ENCODE measurements at regions not wholly inside any gene's neighbourhood (a gene's known extent, or its start where the extent isn't known, plus 50 kb on each side); places are given as distances from the start of the nearest gene placed in this dataset.
"Not testable (repeated sequence)": the region's sequence is repeated elsewhere in the genome, so short reads cannot be mapped to it uniquely, and the experiment has no call there.

DNA sequence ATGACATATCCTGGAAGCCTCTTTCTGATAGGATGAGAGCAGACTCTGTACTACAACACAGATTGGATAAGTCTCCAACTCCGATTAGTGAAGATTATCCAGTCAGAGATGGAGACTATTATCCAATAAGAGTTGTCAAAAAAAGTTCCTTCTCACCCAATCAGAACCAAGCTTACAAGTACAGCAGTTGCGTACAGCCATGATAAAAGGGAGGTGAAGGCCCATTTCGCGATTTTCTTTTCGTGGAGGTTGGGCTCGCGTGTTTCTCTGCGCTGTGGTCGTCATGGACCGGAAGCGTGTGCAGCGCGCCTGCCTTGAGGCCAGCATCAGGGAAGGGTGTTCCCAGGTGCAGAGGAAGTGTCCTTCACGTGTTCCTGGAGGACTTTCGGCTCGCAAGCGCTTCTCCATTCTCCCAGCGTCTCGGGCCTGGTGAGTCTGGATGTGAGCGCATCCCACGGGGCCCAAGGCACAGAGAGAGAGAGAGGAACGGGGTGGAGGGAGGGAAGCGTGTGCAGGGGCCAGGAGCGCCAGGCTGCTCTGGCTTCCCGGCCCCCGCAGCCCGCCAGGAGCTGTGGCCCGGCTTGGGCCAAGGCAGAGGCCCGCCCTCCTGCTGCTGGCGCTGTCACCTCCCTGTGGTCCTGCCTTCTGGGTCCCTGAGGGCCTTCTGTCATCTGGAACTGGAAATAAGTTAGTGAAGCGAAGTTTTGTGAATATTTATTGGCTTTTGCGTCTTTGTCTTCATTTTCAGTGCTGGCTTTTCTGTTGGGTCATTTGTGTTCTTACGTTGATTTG lies 53.9 kb downstream of the CDRT15L2 start:
- ATAC-seq = not testable (repeated sequence)

GRCh38 chr17:20640147-20640546 lies 60.6 kb downstream of the CDRT15L2 start:
- not testable (repeated sequence) for ATAC-seq

GRCh38 chr17:20646661-20647272 lies 67.2 kb downstream of the CDRT15L2 start:
- ATAC-seq = peak in 1 of 2 donors; percentile 33

DNA sequence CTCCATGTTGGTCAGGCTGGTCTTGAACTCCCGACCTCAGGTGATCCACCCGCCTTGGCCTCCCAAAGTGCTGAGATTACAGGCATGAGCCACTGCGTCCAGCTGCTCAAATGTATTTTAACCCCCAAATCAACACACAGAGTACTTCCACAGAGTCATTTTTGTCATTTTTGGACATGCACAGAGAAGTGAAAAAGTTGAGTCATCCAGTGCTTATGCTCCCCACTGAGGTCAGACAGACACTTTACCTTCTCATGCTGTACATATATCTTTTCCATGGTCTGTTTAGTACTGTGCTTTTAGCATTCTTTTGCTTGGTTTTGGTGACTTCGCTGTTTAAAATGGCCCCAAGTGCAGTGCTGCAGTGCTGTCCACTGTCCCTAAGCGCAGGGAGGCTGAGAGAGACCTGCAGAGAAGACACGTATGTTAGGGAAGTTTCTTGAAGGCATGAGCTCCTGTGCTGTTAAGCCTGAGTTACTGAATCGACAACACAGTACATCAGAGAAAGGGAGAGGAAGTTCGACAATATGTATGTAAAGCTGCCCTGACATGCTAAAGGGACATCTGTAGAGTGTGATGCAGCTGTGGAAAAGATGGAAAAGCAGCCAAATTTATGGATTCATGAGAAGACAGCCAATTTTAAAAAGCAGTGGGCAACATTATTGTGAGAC lies 69.7 kb downstream of the CDRT15L2 start:
- ATAC-seq = peak in 1 of 2 donors; percentile 41

DNA sequence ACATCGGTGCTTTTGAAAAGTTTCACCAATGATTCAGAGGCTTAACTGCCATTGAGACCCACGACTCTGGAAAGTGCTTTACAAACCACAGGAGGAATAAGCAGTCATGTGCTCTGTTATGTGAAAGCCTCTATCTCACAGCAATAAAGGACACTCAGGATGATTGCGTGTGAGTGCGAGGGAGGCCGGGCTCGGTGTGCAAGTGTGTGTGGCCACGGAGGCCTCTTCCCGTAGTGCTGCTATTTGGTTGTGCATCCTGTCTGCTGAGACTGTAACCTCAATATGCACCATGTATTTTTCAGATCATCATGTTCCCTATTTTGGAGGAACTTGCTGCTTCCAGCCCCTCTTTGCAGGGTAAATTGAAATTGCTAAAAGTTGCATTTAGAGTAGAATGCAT lies 71.5 kb downstream of the CDRT15L2 start:
- peak; percentile 11 to 20 for ATAC-seq

DNA sequence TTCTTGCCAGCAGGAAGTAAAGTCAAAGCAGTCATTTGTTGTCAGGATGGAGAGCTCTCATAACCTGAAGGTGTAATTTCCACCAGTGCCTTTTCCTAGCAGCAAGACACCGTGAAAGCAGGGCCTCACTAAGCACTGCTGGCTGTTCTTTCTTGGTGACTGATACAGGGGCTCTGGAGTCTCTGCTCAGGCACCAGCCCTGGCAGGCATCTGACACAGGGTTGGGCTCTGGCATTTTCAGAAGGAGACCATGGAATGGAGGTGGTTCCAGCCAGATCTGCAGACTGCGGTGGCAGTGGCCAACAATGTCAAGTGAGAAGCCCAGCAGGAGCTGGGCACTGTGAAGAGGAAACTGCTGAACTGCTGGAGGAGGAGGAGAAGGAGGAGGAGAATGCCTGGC lies 72.2 kb downstream of the CDRT15L2 start:
- not testable (repeated sequence) for ATAC-seq

GRCh38 chr17:20653391-20653790 lies 73.9 kb downstream of the CDRT15L2 start:
- not testable (repeated sequence) for ATAC-seq

DNA sequence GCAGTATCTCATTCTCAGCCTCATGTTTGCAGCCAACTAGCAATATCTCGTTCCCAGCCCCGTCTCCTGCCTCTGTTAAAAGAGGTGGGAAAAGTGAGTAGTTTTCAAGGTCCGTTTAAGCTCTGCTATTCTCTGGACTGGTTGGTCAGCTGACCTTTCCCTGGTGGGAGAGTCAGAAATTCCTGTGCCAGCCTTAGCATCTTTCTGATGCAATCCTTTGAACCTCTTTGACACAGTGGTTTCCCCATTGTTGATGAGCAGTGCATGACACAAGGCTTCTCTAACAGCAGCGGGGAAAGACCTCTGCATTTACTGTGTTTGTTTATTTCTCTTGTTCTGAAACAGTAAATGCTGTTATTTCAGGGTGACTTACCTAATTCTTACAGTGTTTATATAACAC lies 74.6 kb downstream of the CDRT15L2 start:
- not testable (repeated sequence) for ATAC-seq

- ATAC-seq = not testable (repeated sequence)
Observed at GRCh38 chr17:20654575-20654974, 75.1 kb downstream of the CDRT15L2 start.

- peak in 1 of 2 donors; percentile 33 for ATAC-seq
Observed at GRCh38 chr17:20665103-20665955, 85.8 kb downstream of the CDRT15L2 start.

GRCh38 chr17:20666689-20667088 lies 87.2 kb downstream of the CDRT15L2 start:
- not testable (repeated sequence) for ATAC-seq

- not testable (repeated sequence) for ATAC-seq
Observed at GRCh38 chr17:20667712-20668111, 88.2 kb downstream of the CDRT15L2 start.

- not testable (repeated sequence) for ATAC-seq
Observed at GRCh38 chr17:20668316-20668715, 88.8 kb downstream of the CDRT15L2 start.

DNA sequence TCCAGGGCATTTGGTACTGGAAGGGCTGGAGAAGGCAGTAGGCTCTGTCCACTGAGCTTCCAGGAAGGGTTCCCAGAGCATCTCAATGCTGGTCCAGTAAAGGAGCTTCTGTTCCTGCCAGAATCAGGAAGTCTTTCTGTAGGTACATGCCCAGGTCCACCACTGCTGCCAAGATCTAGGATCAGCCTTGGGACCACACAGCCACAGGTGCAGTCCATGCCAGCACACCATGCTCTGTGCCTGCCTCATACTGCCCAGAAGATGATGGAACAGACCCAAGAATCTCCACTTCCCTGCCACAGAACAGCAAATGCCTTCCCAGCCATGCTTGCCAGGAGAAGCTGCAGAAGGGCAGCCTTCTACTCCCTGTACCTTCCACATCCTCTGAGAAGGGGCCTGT lies 89.3 kb downstream of the CDRT15L2 start:
- ATAC-seq = not testable (repeated sequence)

- ATAC-seq = peak; percentile 24 to 25
Observed at GRCh38 chr17:20670506-20670905, 91.0 kb downstream of the CDRT15L2 start.

- not testable (repeated sequence) for ATAC-seq
Observed at GRCh38 chr17:20674374-20674773, 94.8 kb downstream of the CDRT15L2 start.

DNA sequence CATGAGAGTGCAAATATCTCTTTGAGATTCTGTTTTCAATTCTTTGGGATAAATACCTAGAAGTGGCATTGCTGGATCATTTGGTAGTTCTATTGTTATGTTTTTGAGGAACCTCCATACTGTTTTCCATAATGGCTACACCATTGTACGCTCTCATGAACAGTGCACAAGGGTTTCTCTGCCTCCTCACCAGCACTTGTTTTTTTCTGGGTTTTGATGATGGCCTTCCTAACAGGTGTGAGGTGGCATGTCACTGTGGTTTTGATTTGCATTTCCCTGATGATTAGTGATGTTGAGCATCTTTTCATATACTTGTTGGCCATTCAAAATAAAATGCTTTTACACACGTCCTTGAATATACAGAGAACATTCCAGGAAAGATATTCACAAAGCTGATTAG lies 96.2 kb downstream of the CDRT15L2 start:
- not testable (repeated sequence) for ATAC-seq

- not testable (repeated sequence) for ATAC-seq
Observed at GRCh38 chr17:20676656-20677055, 97.1 kb downstream of the CDRT15L2 start.

- not testable (repeated sequence) for ATAC-seq
Observed at GRCh38 chr17:20677469-20677868, 97.9 kb downstream of the CDRT15L2 start.

DNA sequence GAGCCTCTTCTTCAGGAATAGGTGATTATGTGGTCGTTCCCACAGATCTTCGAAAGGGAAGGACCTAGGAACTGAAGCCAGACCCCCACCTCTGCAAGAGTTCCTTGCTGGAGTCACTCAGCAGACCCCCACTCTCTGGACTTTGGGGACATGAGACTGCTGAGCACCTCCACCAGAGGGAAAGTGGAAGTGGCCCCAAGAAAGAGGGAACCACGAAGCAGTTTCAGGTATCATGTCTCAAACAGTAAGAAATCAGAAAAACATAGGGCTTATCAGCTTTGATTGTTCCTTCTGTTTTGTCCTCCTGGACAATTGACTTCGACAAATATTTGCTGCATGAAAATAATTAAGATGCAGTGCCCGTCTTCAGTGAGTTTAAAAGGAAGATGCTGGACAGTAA lies 98.9 kb downstream of the CDRT15L2 start:
- not testable (repeated sequence) for ATAC-seq

- not testable (repeated sequence) for ATAC-seq
Observed at GRCh38 chr17:20681746-20682722, 102.5 kb downstream of the CDRT15L2 start.

Data from activated CD4-positive, CD25-positive, alpha-beta regulatory T cell treated with anti-CD3 and anti-CD28 coated beads, Interleukin-2, amount 50 U/mL, for 24 hours (primary cell).